Vagina (tissue), 2 donors: ENCODE measurements at regions not wholly inside any gene's neighbourhood (a gene's known extent, or its start where the extent isn't known, plus 50 kb on each side); places are given as distances from the start of the nearest gene placed in this dataset.

Source experiments
- DNase-seq, 2 donors: peaks; one replicate each; pipeline ENCODE4 v3.0.0-alpha.2; 2017; ENCODE audit errors: extremely low spot score in 2 of 2
- H3K27ac ChIP-seq: fragments of 200-600 bp; sonication (generic); one replicate; pipeline ENCODE4 v1.5.1; 2019
- H3K27me3 ChIP-seq: fragments of 200-600 bp; sonication (generic); one replicate; pipeline ENCODE4 v1.5.1; 2019
- H3K36me3 ChIP-seq, 2 donors: fragments of 200-600 bp; sonication (generic); one replicate each; pipeline ENCODE4 v1.5.1; 2017 to 2019
- H3K4me1 ChIP-seq: fragments of 200-600 bp; sonication (generic); one replicate; pipeline ENCODE4 v1.5.1; 2019
- H3K4me3 ChIP-seq, 2 donors: fragments of 200-600 bp; sonication (generic); 1 replicate in 1 of 2; 2 replicates in 1 of 2; pipeline ENCODE4 v1.5.1; 2016 to 2019
- H3K9me3 ChIP-seq: fragments of 200-600 bp; sonication (generic); one replicate; pipeline ENCODE4 v1.5.1; 2019
- CTCF ChIP-seq, 3 experiments: fragments of 450-650 bp in 2 of 3; fragments of 200-600 bp in 1 of 3; sonication (generic) in 1 of 3; IDR thresholded peaks; one replicate each; pipeline ENCODE4 v1.5.1; 2017 to 2019; ENCODE audit warnings: antibody characterized with exemption in 3 of 3, mild to moderate bottlenecking in 2 of 3, moderate library complexity in 2 of 3
- POLR2A ChIP-seq, 2 donors: fragments of 450-650 bp; IDR thresholded peaks; one replicate each; pipeline ENCODE4 v1.6.1; 2017; ENCODE audit warnings: antibody characterized with exemption in 2 of 2, mild to moderate bottlenecking in 2 of 2, moderate library complexity in 2 of 2
- POLR2AphosphoS5 ChIP-seq, 2 donors: sonication (generic); formaldehyde crosslinking; IDR thresholded peaks; one replicate each; pipeline ENCODE4 v1.9.0; 2017; ENCODE audit warnings: antibody characterized with exemption in 2 of 2, mild to moderate bottlenecking in 2 of 2, low read depth in 1 of 2; ENCODE audit not compliant: insufficient read depth in 1 of 2
- intact Hi-C: fragments of 100-400 bp; cut with DNase I; formaldehyde crosslinking; loops from one replicate; pipeline ENCODE4 v1.15.1; 2023

GRCh38 chr6:169406804-169407203 is 153.2 kb upstream of the THBS2 start:
- H3K27me3 ChIP-seq: no peaks in the 10 kb centered on the region
- no peaks in the 10 kb centered on the region for H3K4me1 ChIP-seq
- intact Hi-C loops: no loop called here
- no peaks in the 10 kb centered on the region for H3K9me3 ChIP-seq
- no peak for DNase-seq
- peak overlapping the region; percentile 37 for H3K27ac ChIP-seq
- no peaks in the 10 kb centered on the region for H3K36me3 ChIP-seq
- H3K4me3 ChIP-seq: no peak overlapping the region
- TF ChIP-seq POLR2A (IDR thresholded peaks at IDR 0.05) (no peak), CTCF (IDR thresholded peaks at IDR 0.05) (no peak), POLR2AphosphoS5 (IDR thresholded peaks at IDR 0.05; ENCODE audit: insufficient read depth in 1 of 2, low read depth in 1 of 2) (no peak)

- no peaks in the 10 kb centered on the region for H3K9me3 ChIP-seq
- no peak overlapping the region for H3K4me3 ChIP-seq
- no peaks in the 10 kb centered on the region for H3K4me1 ChIP-seq
- DNase-seq: peak in 1 of 2 donors; percentile 37
- no peaks in the 10 kb centered on the region for H3K36me3 ChIP-seq
- peak overlapping the region; percentile 37 for H3K27ac ChIP-seq
- TF ChIP-seq POLR2AphosphoS5 (IDR thresholded peaks at IDR 0.05; ENCODE audit: insufficient read depth in 1 of 2, low read depth in 1 of 2): no peak
- TF ChIP-seq CTCF (IDR thresholded peaks at IDR 0.05): no peak
- TF ChIP-seq POLR2A (IDR thresholded peaks at IDR 0.05): no peak
- no peaks in the 10 kb centered on the region for H3K27me3 ChIP-seq
- intact Hi-C loops: no loop called here
Observed at GRCh38 chr6:169406034-169406433, 152.4 kb upstream of the THBS2 start.

- no peaks in the 10 kb centered on the region for H3K9me3 ChIP-seq
- DNase-seq: peak in 1 of 2 donors; percentile 37
- H3K27ac ChIP-seq: no peak overlapping the region
- H3K36me3 ChIP-seq: no peaks in the 10 kb centered on the region
- H3K27me3 ChIP-seq: no peaks in the 10 kb centered on the region
- TF ChIP-seq POLR2AphosphoS5 (IDR thresholded peaks at IDR 0.05; ENCODE audit: insufficient read depth in 1 of 2, low read depth in 1 of 2): no peak
- no peak for TF ChIP-seq CTCF (IDR thresholded peaks at IDR 0.05)
- TF ChIP-seq POLR2A (IDR thresholded peaks at IDR 0.05): no peak
- no peaks in the 10 kb centered on the region for H3K4me1 ChIP-seq
- H3K4me3 ChIP-seq: no peak overlapping the region
- intact Hi-C loops: no loop called here
Observed at GRCh38 chr6:169404828-169405227, 151.2 kb upstream of the THBS2 start.

- no peak for TF ChIP-seq POLR2A (IDR thresholded peaks at IDR 0.05)
- TF ChIP-seq CTCF (IDR thresholded peaks at IDR 0.05): no peak
- no peak for TF ChIP-seq POLR2AphosphoS5 (IDR thresholded peaks at IDR 0.05; ENCODE audit: insufficient read depth in 1 of 2, low read depth in 1 of 2)
- intact Hi-C loops: no loop called here
- Histone ChIP-seq H3K27me3 (no peaks in the 10 kb centered on the region), H3K36me3 (no peaks in the 10 kb centered on the region), H3K4me1 (no peaks in the 10 kb centered on the region), H3K9me3 (no peaks in the 10 kb centered on the region), H3K27ac (peak overlapping the region; percentile 66), H3K4me3 (no peak overlapping the region)
- DNase-seq: peak in 1 of 2 donors; percentile 31
Observed at GRCh38 chr6:169398342-169399105, 144.9 kb upstream of the THBS2 start.

- H3K36me3 ChIP-seq: no peaks in the 10 kb centered on the region
- H3K27ac ChIP-seq: peak overlapping the region; percentile 66
- DNase-seq: peak in 1 of 2 donors; percentile 58
- H3K9me3 ChIP-seq: no peaks in the 10 kb centered on the region
- no peaks in the 10 kb centered on the region for H3K4me1 ChIP-seq
- TF ChIP-seq POLR2AphosphoS5 (IDR thresholded peaks at IDR 0.05; ENCODE audit: insufficient read depth in 1 of 2, low read depth in 1 of 2) (no peak), POLR2A (IDR thresholded peaks at IDR 0.05) (no peak), CTCF (IDR thresholded peaks at IDR 0.05) (no peak)
- intact Hi-C loops: no loop called here
- no peaks in the 10 kb centered on the region for H3K27me3 ChIP-seq
- H3K4me3 ChIP-seq: no peak overlapping the region
Observed at GRCh38 chr6:169397684-169398083, 144.0 kb upstream of the THBS2 start.
